CD1c-positive myeloid dendritic cell (primary cell): ENCODE measurements at regions not wholly inside any gene's neighbourhood (a gene's known extent, or its start where the extent isn't known, plus 50 kb on each side); places are given as distances from the start of the nearest gene placed in this dataset.

Experiments
- DNase-seq: peaks from one replicate; pipeline ENCODE4 v3.0.0-alpha.2; 2016; ENCODE audit errors: extremely low spot score

DNA sequence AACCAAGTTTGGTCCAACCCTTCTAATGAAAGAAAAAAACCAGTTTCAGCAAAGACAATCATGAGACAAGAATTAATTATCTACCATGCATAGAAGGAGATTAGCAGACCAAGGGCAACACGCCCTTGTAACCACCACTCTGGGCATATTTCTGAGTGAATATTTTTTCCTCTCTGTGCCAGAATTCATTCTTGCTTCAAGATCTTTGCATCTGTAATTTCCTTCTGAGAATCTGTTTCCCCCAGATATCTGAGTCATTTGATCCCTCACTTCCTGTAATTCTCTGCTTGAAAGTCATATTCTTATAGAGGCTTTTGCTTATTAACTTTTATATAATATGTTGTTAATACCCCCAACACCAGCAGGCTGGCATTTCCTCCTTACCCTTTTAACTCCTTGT, 243.7 kb downstream of the SLC16A7 start:
- no peak for DNase-seq

GRCh38 chr12:59843260-59843843, 247.5 kb downstream of the SLC16A7 start:
- DNase-seq, result no peak

GRCh38 chr12:59844750-59845149, 248.9 kb downstream of the SLC16A7 start:
- no peak for DNase-seq

GRCh38 chr12:59845293-59845692, 249.5 kb downstream of the SLC16A7 start:
- no peak for DNase-seq

DNA sequence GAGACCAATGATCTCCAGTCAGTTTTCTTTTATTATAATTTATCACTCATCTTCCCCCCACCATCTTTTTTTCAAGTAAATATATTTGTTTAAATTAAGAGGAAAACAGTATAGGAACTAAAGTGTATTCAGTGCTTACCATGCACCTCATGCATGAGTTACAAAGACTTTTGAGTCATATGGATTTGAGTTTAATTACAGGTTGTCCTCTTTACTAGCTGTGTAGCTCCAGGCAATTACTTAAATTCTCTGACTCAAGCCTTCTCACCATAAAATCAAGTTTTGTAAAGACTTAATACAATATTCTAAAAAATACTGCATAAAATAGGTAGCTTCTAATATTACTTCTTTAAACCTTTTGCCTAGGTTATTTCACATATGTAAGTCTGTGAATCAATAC, 251.3 kb downstream of the SLC16A7 start:
- no peak for DNase-seq

GRCh38 chr12:59850268-59850667, 254.4 kb downstream of the SLC16A7 start:
- no peak for DNase-seq

DNA sequence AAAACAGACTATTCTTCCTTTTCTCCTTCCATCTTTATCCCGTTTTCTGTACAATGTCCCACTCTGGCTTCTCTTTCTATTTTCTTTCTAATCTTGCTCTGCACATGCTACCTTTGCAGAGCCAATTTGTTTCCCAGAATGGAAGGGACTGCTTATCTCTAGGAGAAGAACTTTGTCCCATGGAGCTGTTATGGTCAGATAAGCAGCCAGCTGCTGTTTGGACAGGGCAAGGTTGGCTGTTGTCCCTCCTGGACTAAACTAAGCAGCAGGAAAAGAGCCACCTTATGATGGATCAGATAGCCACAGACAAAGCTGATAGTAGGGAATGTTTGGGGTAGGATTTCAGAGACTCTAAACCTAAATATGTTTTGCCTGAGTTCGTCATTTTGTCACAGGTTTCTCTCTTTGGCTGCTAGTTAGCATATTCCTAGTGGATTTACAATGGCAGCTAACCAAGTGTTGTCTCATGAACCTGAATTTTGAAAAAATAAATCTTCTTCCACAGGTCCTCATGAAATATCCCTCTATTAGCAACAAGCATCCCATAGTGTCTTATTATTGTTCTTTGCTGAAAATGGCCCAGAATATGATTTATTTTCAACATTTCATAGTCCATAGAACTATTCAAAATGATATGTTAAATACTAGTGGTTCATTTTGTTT, 262.8 kb downstream of the SLC16A7 start:
- no peak for DNase-seq

DNA sequence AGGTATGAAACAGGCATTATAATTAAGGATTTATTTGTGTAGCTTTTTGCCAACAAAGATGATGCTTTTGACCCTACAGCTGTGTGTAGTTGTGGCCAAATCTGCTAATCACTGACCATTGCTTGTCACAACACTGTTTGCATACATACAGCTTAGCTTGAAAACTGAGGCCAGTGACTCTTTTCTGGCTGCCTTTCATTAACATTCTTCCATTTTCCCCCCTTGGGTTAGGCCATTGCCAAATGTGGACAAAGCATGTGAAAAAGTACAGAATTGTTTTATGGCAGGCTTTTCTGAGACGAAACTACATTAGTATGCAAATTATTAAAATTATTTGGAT, 263.3 kb downstream of the SLC16A7 start:
- DNase-seq, result no peak

- DNase-seq, result no peak
These were observed 265.8 kb downstream of the SLC16A7 start for GRCh38 chr12:59861635-59862034.

- no peak for DNase-seq
These were observed 271.2 kb downstream of the SLC16A7 start for GRCh38 chr12:59867055-59867454.

DNA sequence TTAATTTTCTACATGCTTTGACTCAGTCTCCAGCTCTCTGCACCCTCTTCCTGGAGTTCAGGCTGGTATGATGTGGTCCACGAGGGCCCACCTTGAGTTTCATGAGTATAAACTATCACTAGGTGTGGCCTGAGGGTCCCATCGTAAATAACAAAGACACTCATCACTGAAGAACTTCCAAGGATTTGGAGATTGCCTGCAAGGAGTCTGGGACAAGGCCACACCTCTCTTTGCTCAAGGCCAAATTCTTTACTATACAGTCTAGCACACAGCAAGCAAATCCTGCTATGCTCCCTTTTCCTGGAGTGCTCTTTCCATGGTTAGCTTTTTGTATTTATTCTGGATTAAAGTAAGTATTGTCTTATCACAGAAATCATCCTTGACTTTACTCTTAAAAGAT, 271.9 kb downstream of the SLC16A7 start:
- no peak for DNase-seq

- no peak for DNase-seq
These were observed 275.9 kb downstream of the SLC16A7 start for GRCh38 chr12:59871779-59872178.

DNA sequence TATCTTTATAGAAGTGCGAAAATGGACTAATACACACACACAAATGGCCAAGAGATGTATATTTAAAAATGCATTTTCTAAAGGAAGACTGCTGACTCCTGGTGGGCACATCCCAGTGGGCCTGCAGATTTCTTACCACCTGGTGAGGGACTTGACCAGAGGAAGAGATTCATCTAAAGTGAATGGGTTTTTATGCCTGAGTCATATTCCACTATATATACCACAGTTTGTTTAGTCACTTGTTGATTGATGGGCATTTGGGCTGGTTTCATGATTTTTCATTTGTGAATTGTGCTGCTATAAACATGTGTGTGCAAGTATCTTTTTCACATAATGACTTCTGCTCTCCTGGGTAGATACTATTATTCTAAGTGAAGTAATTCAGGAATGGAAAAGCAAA, 277.3 kb downstream of the SLC16A7 start:
- no peak for DNase-seq

GRCh38 chr12:59874781-59875180, 279.0 kb downstream of the SLC16A7 start:
- peak; percentile 28 for DNase-seq

- no peak for DNase-seq
These were observed 290.4 kb downstream of the SLC16A7 start for GRCh38 chr12:59886131-59886733.

DNA sequence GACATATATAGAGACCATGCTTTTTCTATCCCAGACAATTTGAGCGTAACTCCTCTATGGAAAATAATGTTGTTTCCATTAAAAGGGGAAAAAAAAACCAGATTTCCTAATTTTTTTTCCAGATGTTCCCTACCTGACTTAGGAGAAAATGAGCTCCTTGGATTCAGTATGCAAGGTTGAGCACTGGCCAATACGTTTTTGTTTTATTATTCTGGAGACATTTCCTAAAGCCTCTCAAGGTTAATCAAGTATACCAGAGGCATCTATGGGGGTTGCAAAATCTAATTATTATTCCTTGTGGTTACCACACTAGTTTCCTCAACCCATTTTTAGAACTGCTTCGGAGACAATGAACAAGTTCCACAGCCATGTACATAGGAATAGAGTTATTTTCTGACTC, 291.3 kb downstream of the SLC16A7 start:
- DNase-seq, result no peak

GRCh38 chr12:59890896-59891579, 295.2 kb downstream of the SLC16A7 start:
- no peak for DNase-seq

GRCh38 chr12:59895166-59895775, 299.4 kb downstream of the SLC16A7 start:
- DNase-seq, result no peak

DNA sequence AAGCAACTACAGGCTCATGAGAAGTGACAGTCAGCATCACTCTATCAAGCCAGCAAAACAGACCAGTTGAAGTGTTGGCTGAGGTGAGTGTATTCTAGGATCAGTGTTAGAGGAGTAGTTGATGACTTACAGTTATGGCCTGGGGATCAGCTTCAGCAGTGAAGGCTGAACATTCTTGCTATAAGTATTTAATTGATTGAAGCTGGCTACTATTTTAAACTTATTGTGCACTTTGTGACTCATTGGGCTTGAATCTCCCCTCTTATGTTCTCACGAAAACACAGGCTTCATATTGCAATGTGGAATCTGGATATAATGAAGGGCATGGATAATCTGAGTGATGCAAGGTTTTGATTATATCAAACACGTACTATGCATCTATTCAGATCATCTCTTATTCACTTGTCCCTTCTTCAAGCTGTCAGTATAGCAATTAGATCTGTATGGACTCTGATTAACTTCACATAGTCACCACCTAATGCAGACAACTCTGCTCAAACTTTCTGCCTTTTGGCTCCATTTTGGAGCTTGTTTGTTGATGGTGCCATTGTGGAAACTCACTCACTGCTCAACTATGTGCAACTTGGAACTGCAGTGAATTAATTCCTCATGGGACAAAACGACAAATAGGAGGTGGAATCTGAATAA, 309.2 kb downstream of the SLC16A7 start:
- DNase-seq, result no peak

GRCh38 chr12:59911516-59911915, 315.7 kb downstream of the SLC16A7 start:
- no peak for DNase-seq

GRCh38 chr12:59916988-59917387, 321.2 kb downstream of the SLC16A7 start:
- DNase-seq, result no peak

DNA sequence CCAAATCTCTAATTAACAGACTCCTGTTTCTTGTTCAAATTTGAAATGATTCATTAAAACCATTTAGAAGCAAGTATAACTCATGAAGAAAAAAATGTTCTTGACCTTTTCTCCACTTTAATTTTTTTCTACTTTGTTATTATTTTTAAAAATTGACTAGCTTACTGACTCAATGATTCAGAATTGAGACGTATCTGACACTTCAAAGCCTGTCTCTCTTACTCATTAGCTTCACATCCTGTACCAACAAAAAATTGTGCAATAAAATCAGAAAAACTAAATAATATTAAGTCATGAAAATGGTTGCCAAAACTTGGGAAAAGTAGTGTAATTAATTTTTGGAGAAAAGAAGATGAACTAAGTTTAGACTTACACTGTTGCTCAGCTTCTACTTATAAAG, 331.2 kb downstream of the SLC16A7 start:
- DNase-seq, result no peak
